ENCODE measurements at regions not wholly inside any gene's neighbourhood (a gene's known extent, or its start where the extent isn't known, plus 50 kb on each side); places are given as distances from the start of the nearest gene placed in this dataset.
"Not testable (repeated sequence)": the region's sequence is repeated elsewhere in the genome, so short reads cannot be mapped to it uniquely, and the experiment has no call there.

DNA sequence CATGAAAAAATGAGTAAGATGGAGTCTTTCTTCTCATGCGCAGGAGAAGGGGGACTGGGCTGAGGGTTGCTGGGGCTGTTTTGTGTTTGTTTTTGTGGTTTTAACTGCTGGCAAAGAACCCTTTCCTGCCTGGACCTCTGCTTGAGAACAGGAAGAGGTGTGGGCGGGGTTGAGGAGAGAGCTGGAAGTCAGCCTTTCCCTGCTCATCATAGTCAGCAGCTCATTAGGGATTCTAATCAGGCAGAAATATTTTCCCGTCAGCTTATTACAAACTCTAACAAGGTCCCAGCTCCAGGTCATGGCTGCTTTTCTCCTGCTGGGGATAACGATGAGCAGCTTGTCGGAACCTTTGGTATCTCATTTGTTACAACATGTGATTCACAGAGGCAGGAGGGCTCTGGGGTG is 185.0 kb upstream of the NRXN3 start:
- DNase-seq, result peak; percentile 4

GRCh38 chr14:77986773-77987172 is 183.4 kb upstream of the NRXN3 start:
- DNase-seq, result no peak

DNA sequence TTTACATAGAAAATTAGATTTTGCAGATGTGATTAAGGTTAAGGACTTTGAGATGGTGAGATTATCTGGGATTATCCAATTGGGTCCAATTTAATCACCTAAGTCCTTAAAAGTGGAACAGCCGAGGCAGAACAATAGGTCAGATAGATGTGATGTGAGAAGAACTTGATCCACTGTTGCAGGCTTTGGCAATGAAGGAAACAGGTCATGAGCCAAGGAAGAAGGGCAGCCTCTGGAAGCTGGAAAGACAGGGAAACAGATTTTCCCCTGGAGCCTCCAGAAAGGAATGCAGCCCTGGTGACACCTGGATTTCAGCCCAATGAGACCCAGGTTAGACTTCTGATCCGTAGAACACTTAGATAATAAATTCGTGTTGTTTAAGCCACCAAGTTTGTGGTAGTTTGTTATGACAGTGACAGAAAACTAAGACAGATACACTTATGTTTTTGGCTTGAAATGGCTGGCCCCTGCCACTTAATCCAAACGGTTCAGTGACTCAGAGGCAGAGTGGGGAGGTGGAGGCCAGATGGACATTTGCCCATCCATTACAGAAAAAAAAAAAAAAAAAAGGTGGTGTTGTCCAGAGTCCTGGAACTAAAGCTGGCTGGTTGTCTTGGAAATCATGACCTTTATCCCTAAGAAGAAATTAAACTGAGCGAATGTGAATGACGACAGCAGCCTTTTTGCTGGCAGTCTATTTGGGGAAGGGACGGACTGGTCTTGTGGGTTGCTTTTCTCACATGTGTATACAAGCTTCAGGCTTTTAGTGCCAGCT is 181.9 kb upstream of the NRXN3 start:
- no peak for DNase-seq

- no peak for DNase-seq
These were observed 181.2 kb upstream of the NRXN3 start for GRCh38 chr14:77988970-77989369.

GRCh38 chr14:77989441-77989991 is 180.7 kb upstream of the NRXN3 start:
- no peak for DNase-seq

- DNase-seq, result no peak
These were observed 179.8 kb upstream of the NRXN3 start for GRCh38 chr14:77990337-77990736.

DNA sequence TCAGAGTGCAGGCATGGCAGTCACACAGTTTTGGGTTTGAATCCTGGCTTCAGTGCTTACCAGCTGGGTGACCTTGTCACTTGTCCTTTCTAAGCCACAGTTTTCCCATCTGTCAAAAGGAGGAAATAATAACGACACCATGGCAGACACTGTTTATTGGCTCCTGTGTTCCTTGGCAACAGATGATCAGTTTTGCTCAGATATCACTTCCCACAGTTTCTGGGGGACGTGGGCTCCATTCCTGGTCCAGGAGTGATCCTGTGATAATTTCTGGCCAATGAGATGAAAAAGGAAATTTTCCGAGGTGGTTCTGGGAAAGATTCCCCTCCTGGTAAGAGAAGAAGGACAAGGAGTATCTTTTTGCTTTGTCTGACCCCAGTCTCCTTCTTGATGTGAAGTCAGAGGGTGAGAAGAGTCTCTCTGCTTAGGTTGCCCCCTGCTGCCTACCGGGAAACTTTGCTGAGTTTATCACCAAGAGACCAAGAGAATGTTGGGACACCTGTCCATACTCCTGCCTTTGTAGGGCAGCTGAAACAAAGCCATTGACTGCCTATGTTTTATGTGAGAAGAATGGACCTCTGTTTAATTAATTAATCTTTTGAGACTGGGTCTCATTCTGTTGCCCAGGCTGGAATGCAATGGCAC is 178.9 kb upstream of the NRXN3 start:
- DNase-seq, result no peak

GRCh38 chr14:78005325-78005724 is 164.8 kb upstream of the NRXN3 start:
- DNase-seq, result no peak

GRCh38 chr14:78007160-78007559 is 163.0 kb upstream of the NRXN3 start:
- DNase-seq, result no peak

GRCh38 chr14:78010688-78011087 is 159.5 kb upstream of the NRXN3 start:
- DNase-seq, result no peak

DNA sequence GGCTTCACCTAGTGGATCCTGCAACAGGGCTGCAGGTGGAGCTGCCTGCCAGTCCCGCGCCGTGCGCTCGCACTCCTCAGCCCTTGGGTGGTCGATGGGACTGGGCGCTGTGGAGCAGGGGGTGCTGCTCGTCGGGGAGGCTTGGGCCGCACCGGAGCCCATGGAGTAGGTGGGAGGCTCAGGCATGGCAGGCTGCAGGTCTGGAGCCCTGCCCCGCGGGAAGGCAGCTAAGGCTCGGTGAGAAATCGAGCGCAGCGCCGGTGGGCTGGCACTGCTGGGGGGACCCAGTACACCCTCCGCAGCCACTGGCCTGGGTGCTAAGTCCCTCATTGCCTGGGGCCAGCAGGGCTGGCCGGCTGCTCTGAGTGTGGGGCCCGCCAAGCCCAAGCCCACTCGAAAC is 156.3 kb upstream of the NRXN3 start:
- not testable (repeated sequence) for DNase-seq

DNA sequence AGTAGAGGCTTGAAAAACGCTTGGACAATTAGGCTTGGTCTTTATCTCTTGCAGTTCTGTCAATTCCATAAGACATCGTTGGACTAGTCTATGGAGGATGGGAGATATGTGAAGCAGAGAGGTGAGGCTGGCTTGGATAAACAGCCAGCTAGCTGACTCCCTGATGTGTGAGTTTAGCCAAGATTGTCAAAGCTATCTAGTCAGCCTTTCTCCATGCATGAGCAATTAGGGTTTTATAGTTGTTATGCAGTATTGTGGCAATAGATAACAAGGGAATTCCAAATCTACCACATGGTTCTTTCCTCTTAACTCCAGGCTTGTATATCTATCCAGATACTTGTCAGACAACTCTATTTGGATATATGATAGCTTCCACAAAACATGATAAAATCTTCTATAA is 153.6 kb upstream of the NRXN3 start:
- no peak for DNase-seq

- no peak for DNase-seq
These were observed 151.9 kb upstream of the NRXN3 start for GRCh38 chr14:78018283-78018682.

DNA sequence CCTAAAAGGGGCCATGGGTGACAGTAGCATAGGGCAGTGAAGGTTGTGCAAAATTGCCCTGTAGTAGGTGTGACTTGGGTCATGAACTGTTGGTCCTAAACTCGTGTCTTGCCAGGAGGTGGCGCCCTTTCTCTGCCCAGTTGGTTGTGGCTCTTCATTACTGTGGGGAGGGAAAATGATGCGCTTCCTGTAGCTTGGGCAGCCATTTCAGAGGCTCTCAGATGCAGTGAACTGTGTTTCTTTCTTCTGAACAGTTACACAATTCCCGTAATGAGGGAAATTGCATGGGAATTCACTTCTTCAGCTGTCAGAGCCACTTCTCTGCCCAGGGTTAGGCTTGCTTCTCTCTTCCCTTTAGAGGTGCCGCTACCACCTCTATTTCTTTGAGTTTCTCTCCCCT is 148.1 kb upstream of the NRXN3 start:
- DNase-seq, result peak; percentile 59

DNA sequence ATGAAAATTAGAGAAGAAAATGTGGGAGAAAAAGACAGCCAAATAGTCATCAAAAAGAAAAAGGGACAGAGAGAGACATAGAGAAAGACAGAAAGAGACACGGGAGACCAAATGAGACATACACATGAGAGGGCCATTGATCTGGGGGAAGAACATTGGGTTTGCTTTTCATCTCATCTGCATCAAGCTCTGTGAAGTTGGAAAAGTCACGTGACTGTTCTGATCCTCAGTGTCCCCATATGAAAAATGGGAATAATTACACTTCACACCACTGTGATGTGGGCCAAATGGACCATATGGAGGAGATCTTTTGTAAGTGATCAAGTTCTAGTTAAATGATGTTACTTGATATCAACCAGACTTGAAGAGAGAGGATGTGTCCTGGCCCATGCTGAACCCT is 147.1 kb upstream of the NRXN3 start:
- DNase-seq, result no peak

DNA sequence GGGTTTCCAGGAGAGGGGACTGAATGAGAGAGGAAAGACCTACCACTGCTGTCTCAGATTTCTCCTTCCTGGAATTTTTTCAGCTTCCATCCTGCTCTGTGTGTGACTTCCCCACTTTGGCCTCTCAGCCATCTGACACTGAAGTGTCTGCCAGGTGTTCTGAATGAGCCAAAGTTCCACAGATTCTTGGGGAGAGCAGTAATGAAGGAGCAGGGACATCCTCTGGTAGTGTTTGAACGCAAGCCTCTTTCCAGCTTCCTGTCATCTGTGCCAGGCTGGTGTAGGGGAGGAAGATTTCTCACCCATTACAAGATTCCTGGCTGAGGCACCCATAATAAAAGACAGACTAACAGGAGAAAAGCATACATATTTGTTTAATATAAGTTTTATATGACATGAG is 141.7 kb upstream of the NRXN3 start:
- DNase-seq, result no peak

DNA sequence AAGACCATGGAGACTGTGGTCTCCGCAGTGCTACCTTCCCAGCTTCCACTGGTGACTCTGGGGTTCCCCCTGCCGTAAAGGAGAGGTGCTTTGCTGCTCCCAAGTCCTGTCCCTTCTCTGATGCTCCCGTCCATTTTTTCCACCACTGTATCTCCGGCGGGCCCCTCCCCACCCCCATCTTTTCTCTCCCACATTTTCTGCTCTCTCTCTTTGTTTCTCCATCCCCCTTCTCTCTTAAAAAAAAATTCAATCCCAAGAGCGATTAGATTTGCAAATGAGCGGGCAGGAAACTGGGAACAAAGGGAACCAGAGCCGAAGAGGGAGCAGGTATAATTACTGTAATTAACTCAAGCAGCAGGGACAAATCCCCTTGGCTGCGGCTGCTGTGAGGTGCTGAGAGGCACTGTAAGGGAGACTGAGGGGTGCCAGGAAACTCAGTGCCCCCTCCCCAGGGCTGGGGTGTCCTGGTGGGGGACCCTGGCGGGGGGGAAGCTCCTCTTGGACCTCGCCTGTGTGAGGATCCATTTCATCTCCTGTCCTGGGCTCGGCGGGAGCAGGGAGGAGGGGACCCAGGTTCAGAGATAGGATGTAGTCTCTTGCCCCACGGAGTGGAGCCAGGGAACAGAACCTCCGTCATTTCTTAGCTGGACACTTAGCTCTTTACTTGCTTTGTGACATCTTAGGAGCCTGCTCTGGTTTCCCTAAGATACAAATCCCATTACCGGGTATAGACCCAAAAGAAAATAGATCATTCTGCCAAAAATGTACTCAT is 140.4 kb upstream of the NRXN3 start:
- DNase-seq, result peak; percentile 91

DNA sequence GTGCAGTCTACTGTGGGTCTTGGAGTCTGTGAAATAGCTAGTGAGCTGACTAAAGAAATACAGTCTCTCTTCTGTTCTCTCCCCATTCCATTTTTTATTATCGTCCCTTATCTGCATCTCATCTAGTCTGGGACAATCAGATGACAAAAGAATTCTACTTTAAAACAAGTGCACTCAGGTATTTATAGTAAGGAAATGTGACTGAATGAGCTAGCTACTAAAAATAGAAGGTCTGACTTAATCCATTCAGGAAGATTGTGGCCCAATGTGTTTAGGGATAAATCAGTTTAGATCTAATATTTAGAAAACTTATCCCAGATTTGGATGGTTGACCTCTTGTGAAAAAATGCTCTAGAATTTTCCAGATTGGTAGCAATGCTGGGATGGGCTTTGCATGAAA is 126.8 kb upstream of the NRXN3 start:
- DNase-seq, result no peak

GRCh38 chr14:78048120-78048519 is 122.1 kb upstream of the NRXN3 start:
- no peak for DNase-seq

- not testable (repeated sequence) for DNase-seq
These were observed 113.3 kb upstream of the NRXN3 start for GRCh38 chr14:78056890-78057289.

DNA sequence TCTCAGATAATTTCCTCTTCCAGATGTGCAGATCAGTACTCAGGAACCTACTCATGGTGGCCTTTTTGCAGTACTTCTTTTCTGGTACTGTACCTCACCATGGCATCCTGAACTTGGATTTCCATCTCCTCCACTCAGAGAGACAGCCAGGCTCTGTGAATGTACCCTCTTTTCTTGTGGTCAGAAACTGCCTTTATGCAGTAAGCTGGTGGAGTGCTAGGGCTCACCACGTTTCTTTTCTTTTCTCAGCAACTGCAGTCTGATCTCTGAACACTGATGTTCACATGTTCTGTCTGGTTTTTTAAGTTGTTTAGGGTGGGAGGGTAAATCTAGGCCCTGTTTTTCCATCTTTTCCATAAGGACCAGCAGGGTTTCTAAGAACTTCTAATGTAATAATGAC is 99.8 kb upstream of the NRXN3 start:
- no peak for DNase-seq

- no peak for DNase-seq
These were observed 99.1 kb upstream of the NRXN3 start for GRCh38 chr14:78071016-78071549.

DNA sequence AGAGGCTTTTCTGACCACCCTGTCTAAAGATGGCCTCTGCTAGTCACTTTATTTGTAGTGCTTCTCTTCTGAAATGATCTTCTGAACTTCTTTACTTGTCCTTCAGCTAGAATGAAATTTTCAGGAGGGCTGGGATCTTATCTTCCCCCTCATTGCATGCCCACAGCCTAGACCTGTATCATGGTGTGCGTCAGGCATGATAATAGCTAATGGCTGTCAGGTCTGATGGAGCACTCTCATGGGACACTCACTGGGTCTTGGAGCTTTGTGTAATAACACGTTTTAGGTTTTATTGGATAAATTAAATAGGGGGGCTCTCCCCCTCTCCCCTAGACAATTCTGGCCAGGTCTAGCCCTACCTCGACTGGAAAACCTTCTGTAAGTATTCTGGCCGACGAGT is 97.1 kb upstream of the NRXN3 start:
- no peak for DNase-seq

Data from NCI-H1105 (cell line).